Upper lobe of left lung (tissue), 4 donors: ENCODE measurements at regions not wholly inside any gene's neighbourhood (a gene's known extent, or its start where the extent isn't known, plus 50 kb on each side); places are given as distances from the start of the nearest gene placed in this dataset.

Experiments used
- POLR2A ChIP-seq, 4 donors: fragments of 450-650 bp; IDR thresholded peaks; one replicate each; pipeline ENCODE4 v1.5.1; 2016 to 2017; ENCODE audit warnings: antibody characterized with exemption in 4 of 4, mild to moderate bottlenecking in 2 of 4
- TF ChIP-seq, protein P1 (sequence below), 6 experiments: fragments of 450-650 bp in 4 of 6; fragments of 200-600 bp in 2 of 6; sonication (generic) in 2 of 6; IDR thresholded peaks; one replicate each; pipeline ENCODE4 v1.5.1; 2016 to 2019; ENCODE audit warnings: antibody characterized with exemption in 6 of 6

GRCh38 chr12:47417955-47418354 is 287.9 kb downstream of the RPAP3 start:
- TF ChIP-seq POLR2A (IDR thresholded peaks at IDR 0.05), result no peak
- TF ChIP-seq, protein P1, sequence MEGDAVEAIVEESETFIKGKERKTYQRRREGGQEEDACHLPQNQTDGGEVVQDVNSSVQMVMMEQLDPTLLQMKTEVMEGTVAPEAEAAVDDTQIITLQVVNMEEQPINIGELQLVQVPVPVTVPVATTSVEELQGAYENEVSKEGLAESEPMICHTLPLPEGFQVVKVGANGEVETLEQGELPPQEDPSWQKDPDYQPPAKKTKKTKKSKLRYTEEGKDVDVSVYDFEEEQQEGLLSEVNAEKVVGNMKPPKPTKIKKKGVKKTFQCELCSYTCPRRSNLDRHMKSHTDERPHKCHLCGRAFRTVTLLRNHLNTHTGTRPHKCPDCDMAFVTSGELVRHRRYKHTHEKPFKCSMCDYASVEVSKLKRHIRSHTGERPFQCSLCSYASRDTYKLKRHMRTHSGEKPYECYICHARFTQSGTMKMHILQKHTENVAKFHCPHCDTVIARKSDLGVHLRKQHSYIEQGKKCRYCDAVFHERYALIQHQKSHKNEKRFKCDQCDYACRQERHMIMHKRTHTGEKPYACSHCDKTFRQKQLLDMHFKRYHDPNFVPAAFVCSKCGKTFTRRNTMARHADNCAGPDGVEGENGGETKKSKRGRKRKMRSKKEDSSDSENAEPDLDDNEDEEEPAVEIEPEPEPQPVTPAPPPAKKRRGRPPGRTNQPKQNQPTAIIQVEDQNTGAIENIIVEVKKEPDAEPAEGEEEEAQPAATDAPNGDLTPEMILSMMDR (IDR thresholded peaks at IDR 0.05), result no peak
